ENCODE measurements at regions not wholly inside any gene's neighbourhood (a gene's known extent, or its start where the extent isn't known, plus 50 kb on each side); places are given as distances from the start of the nearest gene placed in this dataset.
"Not testable (repeated sequence)": the region's sequence is repeated elsewhere in the genome, so short reads cannot be mapped to it uniquely, and the experiment has no call there.

DNA sequence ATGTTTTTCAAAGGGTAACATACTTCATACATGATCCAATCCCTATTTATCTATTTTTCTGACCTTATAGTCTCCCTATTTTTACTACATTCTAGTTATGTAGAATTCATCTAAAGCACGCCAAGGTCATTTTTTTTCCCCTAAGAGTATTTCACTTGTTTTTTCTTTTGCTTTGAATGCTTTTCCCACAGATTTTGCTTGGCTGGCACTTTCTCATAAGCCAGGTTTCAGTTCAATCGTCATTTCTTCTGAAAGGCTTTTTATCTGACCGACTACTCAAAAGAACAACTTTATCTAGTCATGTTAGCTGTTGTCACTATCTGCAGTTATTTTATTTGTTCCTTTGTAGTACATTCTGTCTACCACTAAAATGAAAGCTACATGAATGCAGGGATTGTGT, 1274.6 kb downstream of the REEP3 start:
- no peak for DNase-seq (ENCODE audit: low read depth)
- TF ChIP-seq, protein P1, sequence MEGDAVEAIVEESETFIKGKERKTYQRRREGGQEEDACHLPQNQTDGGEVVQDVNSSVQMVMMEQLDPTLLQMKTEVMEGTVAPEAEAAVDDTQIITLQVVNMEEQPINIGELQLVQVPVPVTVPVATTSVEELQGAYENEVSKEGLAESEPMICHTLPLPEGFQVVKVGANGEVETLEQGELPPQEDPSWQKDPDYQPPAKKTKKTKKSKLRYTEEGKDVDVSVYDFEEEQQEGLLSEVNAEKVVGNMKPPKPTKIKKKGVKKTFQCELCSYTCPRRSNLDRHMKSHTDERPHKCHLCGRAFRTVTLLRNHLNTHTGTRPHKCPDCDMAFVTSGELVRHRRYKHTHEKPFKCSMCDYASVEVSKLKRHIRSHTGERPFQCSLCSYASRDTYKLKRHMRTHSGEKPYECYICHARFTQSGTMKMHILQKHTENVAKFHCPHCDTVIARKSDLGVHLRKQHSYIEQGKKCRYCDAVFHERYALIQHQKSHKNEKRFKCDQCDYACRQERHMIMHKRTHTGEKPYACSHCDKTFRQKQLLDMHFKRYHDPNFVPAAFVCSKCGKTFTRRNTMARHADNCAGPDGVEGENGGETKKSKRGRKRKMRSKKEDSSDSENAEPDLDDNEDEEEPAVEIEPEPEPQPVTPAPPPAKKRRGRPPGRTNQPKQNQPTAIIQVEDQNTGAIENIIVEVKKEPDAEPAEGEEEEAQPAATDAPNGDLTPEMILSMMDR (IDR thresholded peaks at IDR 0.05; ENCODE audit: control insufficient read depth, insufficient read depth, low read depth, low read length, missing control alignments) = no peak
- no peak overlapping the region for H3K4me3 ChIP-seq (ENCODE audit: control insufficient read depth, low read depth, low read length)

DNA sequence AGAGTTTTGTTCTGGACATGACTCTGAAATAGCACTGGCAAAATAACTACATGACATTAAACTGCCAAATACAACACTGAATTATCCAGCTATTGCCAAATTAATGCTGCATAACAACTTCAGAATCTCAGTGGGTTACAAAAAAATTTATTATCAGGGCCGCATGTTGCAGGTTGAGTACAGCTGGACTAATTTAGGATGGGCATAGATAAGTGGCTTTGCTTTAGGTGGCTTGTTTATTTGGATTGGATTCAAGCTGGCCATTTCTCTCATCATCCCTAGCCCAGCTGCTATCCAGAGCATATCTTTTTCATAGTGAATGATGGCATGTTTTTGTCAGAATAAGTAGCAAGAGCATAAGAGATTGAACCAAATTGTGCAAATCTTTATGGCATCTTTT, 1277.1 kb downstream of the REEP3 start:
- no peak for DNase-seq (ENCODE audit: low read depth)
- TF ChIP-seq, protein P1 (IDR thresholded peaks at IDR 0.05; ENCODE audit: control insufficient read depth, insufficient read depth, low read depth, low read length, missing control alignments) = no peak
- H3K4me3 ChIP-seq (ENCODE audit: control insufficient read depth, low read depth, low read length) = no peak overlapping the region

DNA sequence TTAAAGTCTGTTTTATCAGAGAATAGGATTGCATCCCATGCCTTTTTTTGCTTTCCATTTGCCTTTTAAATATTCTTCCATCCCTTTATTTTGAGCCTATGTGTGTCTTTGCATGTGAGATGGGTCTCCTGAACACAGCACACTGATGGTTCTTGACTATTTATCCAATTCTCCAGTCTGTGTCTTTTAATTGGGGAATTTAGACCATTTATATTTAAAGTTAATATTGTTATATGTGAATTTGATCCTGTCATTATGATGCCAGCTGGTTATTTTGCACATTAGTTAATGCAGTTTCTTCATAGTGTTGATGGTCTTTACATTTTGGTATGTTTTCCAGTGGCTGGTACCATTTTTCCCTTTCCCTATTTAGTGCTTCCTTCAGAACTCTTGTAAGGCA, 1287.0 kb downstream of the REEP3 start:
- DNase-seq (ENCODE audit: low read depth); H3K4me3 ChIP-seq (ENCODE audit: control insufficient read depth, low read depth, low read length): not testable (repeated sequence)

DNA sequence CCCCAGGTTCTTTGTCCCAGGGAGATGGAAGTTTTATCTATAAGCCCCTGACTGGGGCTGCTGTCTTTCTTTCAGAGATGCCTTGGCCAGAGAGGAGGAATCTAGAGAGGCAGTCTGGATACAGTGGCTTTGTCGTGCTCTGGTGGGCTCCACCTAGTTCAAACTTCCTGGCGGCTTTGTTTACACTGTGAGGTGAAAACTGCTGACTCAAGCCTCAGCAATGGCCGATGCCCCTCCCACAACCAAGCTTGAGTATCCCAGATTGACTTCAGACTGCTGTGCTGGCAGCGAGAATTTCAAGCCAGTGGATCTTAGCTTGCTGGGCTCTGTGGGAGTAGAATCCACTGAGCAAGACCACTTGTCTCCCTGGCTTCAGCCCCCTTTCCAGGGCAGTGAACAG, 1288.8 kb downstream of the REEP3 start:
- not testable (repeated sequence) for H3K4me3 ChIP-seq (ENCODE audit: control insufficient read depth, low read depth, low read length); DNase-seq (ENCODE audit: low read depth)

DNA sequence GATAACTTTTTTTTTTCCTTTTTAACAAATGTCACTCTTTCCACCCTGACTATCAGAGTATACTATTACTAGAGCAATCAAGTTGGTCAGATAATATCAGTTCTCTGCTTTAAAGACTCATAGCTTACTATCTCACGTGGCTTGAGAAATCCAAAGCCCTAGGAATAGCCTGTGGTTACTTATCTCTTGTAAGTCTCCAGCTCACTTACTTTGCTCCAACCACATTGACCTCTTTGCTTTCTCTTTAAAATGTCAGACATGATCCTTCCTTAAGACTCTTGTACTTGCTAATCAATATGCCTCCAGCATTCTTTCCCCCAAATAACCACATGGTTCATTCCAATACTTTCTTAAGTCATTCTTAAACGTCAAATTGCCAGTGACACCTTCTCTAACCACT, 1292.2 kb downstream of the REEP3 start:
- TF ChIP-seq, protein P1 (IDR thresholded peaks at IDR 0.05; ENCODE audit: control insufficient read depth, insufficient read depth, low read depth, low read length, missing control alignments) = no peak
- no peak overlapping the region for H3K4me3 ChIP-seq (ENCODE audit: control insufficient read depth, low read depth, low read length)
- no peak for DNase-seq (ENCODE audit: low read depth)

DNA sequence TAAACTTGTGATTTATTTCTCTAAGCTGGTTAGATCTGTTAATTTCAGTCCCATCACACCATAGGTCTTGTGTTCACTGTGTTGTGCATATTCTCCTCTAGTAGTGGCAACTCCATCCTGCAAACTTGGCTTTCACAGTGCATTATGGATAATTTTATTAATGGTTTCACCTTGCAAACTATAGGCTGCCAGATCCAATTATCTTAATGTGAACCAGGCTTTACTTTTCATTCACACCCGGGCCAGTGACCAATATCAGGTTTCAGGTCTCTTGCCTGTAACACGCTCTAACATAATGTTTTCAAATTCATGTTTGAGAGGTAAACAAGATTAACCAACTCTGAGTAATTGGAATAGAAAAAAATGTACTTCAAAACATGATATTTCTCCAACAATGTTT, 1293.0 kb downstream of the REEP3 start:
- DNase-seq (ENCODE audit: low read depth) = no peak
- H3K4me3 ChIP-seq (ENCODE audit: control insufficient read depth, low read depth, low read length) = no peak overlapping the region
- TF ChIP-seq, protein P1 (IDR thresholded peaks at IDR 0.05; ENCODE audit: control insufficient read depth, insufficient read depth, low read depth, low read length, missing control alignments) = no peak

DNA sequence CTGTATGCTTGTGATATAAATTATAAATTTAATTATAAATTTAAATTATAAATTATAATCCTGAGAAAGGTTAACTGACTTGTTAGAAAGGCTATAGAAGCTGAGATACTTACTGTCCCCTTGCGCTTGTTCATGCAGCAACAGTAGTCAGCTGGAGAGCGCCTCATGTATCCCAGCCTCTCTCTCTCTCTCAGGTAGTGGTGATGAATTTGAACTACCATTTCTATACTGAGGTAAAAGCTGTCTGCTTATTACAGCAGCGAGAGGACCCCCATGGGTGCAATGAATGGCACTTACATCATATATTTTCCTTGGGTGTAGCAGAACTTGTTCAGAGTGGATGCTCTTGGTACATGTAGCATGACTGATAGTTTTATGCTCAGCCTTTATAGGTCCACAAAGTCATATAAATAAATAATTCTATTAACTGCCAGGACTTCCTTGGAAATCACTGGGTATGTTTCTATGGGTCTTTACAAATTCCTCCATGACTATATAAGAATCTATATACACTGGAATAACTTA, 1308.7 kb downstream of the REEP3 start:
- TF ChIP-seq, protein P1 (IDR thresholded peaks at IDR 0.05; ENCODE audit: control insufficient read depth, insufficient read depth, low read depth, low read length, missing control alignments) = no peak
- H3K4me3 ChIP-seq (ENCODE audit: control insufficient read depth, low read depth, low read length) = no peak overlapping the region
- no peak for DNase-seq (ENCODE audit: low read depth)

DNA sequence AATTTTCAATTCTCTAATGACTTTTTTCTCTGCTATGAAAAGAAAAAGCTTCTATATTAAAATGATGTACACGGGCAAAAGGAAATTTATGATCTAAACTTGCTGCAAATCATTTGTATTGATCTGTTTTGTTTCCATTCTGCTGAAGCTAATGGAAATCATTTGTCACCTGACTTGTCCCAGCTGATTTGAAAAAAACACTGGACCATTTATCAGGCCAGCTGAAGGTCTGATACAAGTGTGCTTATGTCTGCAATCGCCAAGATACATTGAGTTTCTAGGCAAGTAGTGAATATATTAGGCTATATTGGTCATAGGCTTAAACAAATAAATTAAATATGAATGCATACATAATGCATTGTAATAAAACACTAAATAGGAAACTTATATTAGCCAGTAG, 1309.7 kb downstream of the REEP3 start:
- TF ChIP-seq, protein P1 (IDR thresholded peaks at IDR 0.05; ENCODE audit: control insufficient read depth, insufficient read depth, low read depth, low read length, missing control alignments) = no peak
- DNase-seq (ENCODE audit: low read depth) = no peak
- H3K4me3 ChIP-seq (ENCODE audit: control insufficient read depth, low read depth, low read length) = no peak overlapping the region

Measured in AG09309 (cell line).